NCI-H146 treated with DMSO at 0.1 percent for 48 hours (cell line): ENCODE measurements at regions not wholly inside any gene's neighbourhood (a gene's known extent, or its start where the extent isn't known, plus 50 kb on each side); places are given as distances from the start of the nearest gene placed in this dataset.

Source experiments
- DNase-seq: peaks from one replicate; lab custom pipeline; 2025; ENCODE audit not compliant: unreplicated experiment; lab: John Stamatoyannopoulos, UW

- no peak for DNase-seq
Measured at GRCh38 chr13:34513526-34513925, 428.5 kb upstream of the NBEA start.

- DNase-seq: no peak
Measured at GRCh38 chr13:34515201-34515600, 426.9 kb upstream of the NBEA start.

- no peak for DNase-seq
Measured at GRCh38 chr13:34521171-34521570, 420.9 kb upstream of the NBEA start.

- no peak for DNase-seq
Measured at GRCh38 chr13:34522808-34523207, 419.3 kb upstream of the NBEA start.

- no peak for DNase-seq
Measured at GRCh38 chr13:34523406-34523805, 418.7 kb upstream of the NBEA start.

- no peak for DNase-seq
Measured at GRCh38 chr13:34533941-34534340, 408.1 kb upstream of the NBEA start.

- no peak for DNase-seq
Measured at GRCh38 chr13:34542321-34542720, 399.7 kb upstream of the NBEA start.

GRCh38 chr13:34543836-34544235, 398.2 kb upstream of the NBEA start:
- DNase-seq: no peak

GRCh38 chr13:34545461-34545860, 396.6 kb upstream of the NBEA start:
- DNase-seq: no peak

GRCh38 chr13:34546344-34547250, 395.5 kb upstream of the NBEA start:
- no peak for DNase-seq

- no peak for DNase-seq
Measured at GRCh38 chr13:34547929-34548328, 394.1 kb upstream of the NBEA start.

GRCh38 chr13:34553376-34553775, 388.7 kb upstream of the NBEA start:
- DNase-seq: no peak

- no peak for DNase-seq
Measured at GRCh38 chr13:34555988-34556387, 386.1 kb upstream of the NBEA start.

GRCh38 chr13:34561033-34561432, 381.0 kb upstream of the NBEA start:
- DNase-seq: no peak

- no peak for DNase-seq
Measured at GRCh38 chr13:34567597-34567996, 374.5 kb upstream of the NBEA start.

- no peak for DNase-seq
Measured at GRCh38 chr13:34570698-34571353, 371.2 kb upstream of the NBEA start.

GRCh38 chr13:34571716-34572115, 370.4 kb upstream of the NBEA start:
- no peak for DNase-seq

- DNase-seq: no peak
Measured at GRCh38 chr13:34577051-34577450, 365.0 kb upstream of the NBEA start.

GRCh38 chr13:34578471-34578870, 363.6 kb upstream of the NBEA start:
- DNase-seq: no peak

GRCh38 chr13:34578917-34579316, 363.2 kb upstream of the NBEA start:
- DNase-seq: no peak

GRCh38 chr13:34583181-34583580, 358.9 kb upstream of the NBEA start:
- DNase-seq: no peak

- DNase-seq: no peak
Measured at GRCh38 chr13:34587576-34587975, 354.5 kb upstream of the NBEA start.
